IMR-90 (cell line): ENCODE measurements at regions not wholly inside any gene's neighbourhood (a gene's known extent, or its start where the extent isn't known, plus 50 kb on each side); places are given as distances from the start of the nearest gene placed in this dataset.

Experiments used
- ATAC-seq: fragments of 200-7000 bp; cut with Tn5 transposase; 2 replicates; pipeline ENCODE4 v1.9.1; 2020; ENCODE audit warnings: low read depth, mild to moderate bottlenecking, moderate library complexity
- BruUV-seq: library from RNA; stranded (reverse); fragments of 400-500 nt; replicated peaks from 2 replicates; lab custom pipeline; 2021; lab: Mats Ljungman, UMichigan
- CTCF ChIA-PET: fragments of 300-600 bp; formaldehyde crosslinking; extraction: SDS; loops from one replicate; lab custom pipeline; 2021; ENCODE audit warnings: antibody characterized with exemption; lab: Yijun Ruan, JAX
- POLR2A ChIA-PET: fragments of 300-600 bp; sonication (Branson Sonifier 250); formaldehyde crosslinking; loops from one replicate; lab custom pipeline; 2022; ENCODE audit warnings: antibody characterized with exemption; ENCODE audit not compliant: unreplicated experiment; lab: Charles Lee
- DNase-seq: peaks from one replicate; pipeline ENCODE4 v3.0.0; 2013
- H2AFZ ChIP-seq: replicated peaks from 2 replicates; pipeline ENCODE3; 2013; ENCODE audit warnings: low read length, mild to moderate bottlenecking; ENCODE audit not compliant: poor library complexity
- H2AK5ac ChIP-seq: 2 replicates; pipeline ENCODE4 v1.6.1; 2013; ENCODE audit warnings: low read depth, low read length, inconsistent platforms
- H2AK9ac ChIP-seq: replicated peaks from 2 replicates; pipeline ENCODE3; 2013; ENCODE audit warnings: mild to moderate bottlenecking, low read depth, low read length, moderate library complexity; ENCODE audit not compliant: poor library complexity
- H2BK120ac ChIP-seq: 2 replicates; pipeline ENCODE4 v1.6.1; 2013; ENCODE audit warnings: low read depth, low read length, inconsistent platforms
- H2BK15ac ChIP-seq: 3 replicates; pipeline ENCODE4 v1.6.1; 2013; ENCODE audit warnings: low read depth, low read length, inconsistent platforms
- H2BK20ac ChIP-seq: 2 replicates; pipeline ENCODE4 v1.6.1; 2013; ENCODE audit warnings: low read depth, mild to moderate bottlenecking, inconsistent platforms, low read length, moderate library complexity
- H2BK5ac ChIP-seq: 2 replicates; pipeline ENCODE4 v1.6.1; 2013; ENCODE audit warnings: mild to moderate bottlenecking, low read depth, low read length, inconsistent platforms; ENCODE audit not compliant: poor library complexity, severe bottlenecking
- H3K14ac ChIP-seq: replicated peaks from 2 replicates; pipeline ENCODE4 v1.6.1; 2013; ENCODE audit warnings: low read depth, low read length, inconsistent platforms
- H3K18ac ChIP-seq: 2 replicates; pipeline ENCODE4 v1.6.1; 2013; ENCODE audit warnings: low read depth, low read length, control low read depth
- H3K23ac ChIP-seq: 2 replicates; pipeline ENCODE4 v1.6.1; 2013; ENCODE audit warnings: low read depth, low read length, inconsistent platforms
- H3K27ac ChIP-seq: 2 replicates; pipeline ENCODE4 v1.5.1; 2013; ENCODE audit warnings: mild to moderate bottlenecking, control low read depth, low read length; ENCODE audit not compliant: insufficient read depth
- H3K27me3 ChIP-seq: 2 replicates; pipeline ENCODE4 v1.6.1; 2013; ENCODE audit warnings: low read length; ENCODE audit not compliant: control insufficient read depth, insufficient read depth
- H3K36me3 ChIP-seq: 2 replicates; pipeline ENCODE4 v1.6.1; 2013; ENCODE audit warnings: low read length, mixed read lengths; ENCODE audit not compliant: control insufficient read depth, insufficient read depth
- H3K4ac ChIP-seq: 2 replicates; pipeline ENCODE4 v1.6.1; 2013; ENCODE audit warnings: low read depth, low read length, inconsistent platforms
- H3K4me1 ChIP-seq: 2 replicates; pipeline ENCODE4 v1.6.1; 2013; ENCODE audit warnings: low read length, mixed read lengths; ENCODE audit not compliant: control insufficient read depth, insufficient read depth
- H3K4me2 ChIP-seq: 2 replicates; pipeline ENCODE4 v1.6.1; 2013; ENCODE audit warnings: low read depth, mild to moderate bottlenecking, control low read depth, low read length, moderate library complexity
- H3K4me3 ChIP-seq: 2 replicates; pipeline ENCODE4 v1.5.1; 2013; ENCODE audit warnings: low read depth, mild to moderate bottlenecking, control low read depth, low read length, moderate library complexity; ENCODE audit not compliant: insufficient read depth
- H3K56ac ChIP-seq: 2 replicates; pipeline ENCODE4 v1.6.1; 2013; ENCODE audit warnings: low read length, inconsistent platforms; ENCODE audit not compliant: insufficient read depth; ENCODE audit errors: extremely low read depth
- H3K79me1 ChIP-seq, 2 experiments: 2 replicates each; pipeline ENCODE4 v1.6.1; 2013; ENCODE audit warnings: low read length in 2 of 2, inconsistent platforms in 1 of 2, low read depth in 1 of 2
- H3K9ac ChIP-seq: 2 replicates; pipeline ENCODE4 v1.6.1; 2013; ENCODE audit warnings: low read depth, low read length, control low read depth
- H3K9me1 ChIP-seq: 2 replicates; pipeline ENCODE4 v1.6.1; 2013; ENCODE audit warnings: low read length, inconsistent platforms; ENCODE audit not compliant: insufficient read depth
- H3K9me3 ChIP-seq: 2 replicates; pipeline ENCODE4 v1.6.1; 2013; ENCODE audit warnings: low read length; ENCODE audit not compliant: control insufficient read depth, insufficient read depth
- H4K20me1 ChIP-seq: 2 replicates; pipeline ENCODE4 v1.6.1; 2013; ENCODE audit warnings: low read length, inconsistent platforms; ENCODE audit not compliant: insufficient read depth
- H4K5ac ChIP-seq: 2 replicates; pipeline ENCODE4 v1.6.1; 2013; ENCODE audit warnings: mild to moderate bottlenecking, low read depth, low read length, control low read depth
- H4K8ac ChIP-seq, 2 experiments: 2 replicates each; pipeline ENCODE4 v1.6.1; 2013; ENCODE audit warnings: low read depth in 2 of 2, low read length in 2 of 2, control low read depth in 1 of 2, inconsistent platforms in 1 of 2
- H4K91ac ChIP-seq: 2 replicates; pipeline ENCODE4 v1.6.1; 2013; ENCODE audit warnings: low read depth, low read length, inconsistent platforms; ENCODE audit not compliant: insufficient read depth
- BHLHE40 ChIP-seq: fragments of 150-350 bp; IDR thresholded peaks from 2 replicates; pipeline ENCODE4 v1.6.1; 2016; ENCODE audit warnings: mild to moderate bottlenecking, low read depth, low read length
- CEBPB ChIP-seq: IDR thresholded peaks from 2 replicates; pipeline ENCODE4 v1.6.1; 2012; ENCODE audit warnings: low read depth, low read length, improper control_type of control experiment
- CHD1 ChIP-seq: IDR thresholded peaks from 2 replicates; pipeline ENCODE4 v1.6.1; 2012; ENCODE audit warnings: low read depth, low read length, improper control_type of control experiment
- CTCF ChIP-seq: conservative IDR thresholded peaks from 2 replicates; pipeline ENCODE4 v1.5.1; 2012; ENCODE audit warnings: mild to moderate bottlenecking, low read depth, low read length, improper control_type of control experiment
- ELK1 ChIP-seq: fragments of 150-350 bp; IDR thresholded peaks from 2 replicates; pipeline ENCODE4 v1.6.1; 2016; ENCODE audit warnings: low read depth, mild to moderate bottlenecking, low read length, moderate library complexity, borderline replicate concordance
- FOS ChIP-seq: fragments of 150-350 bp; IDR thresholded peaks from 2 replicates; pipeline ENCODE4 v1.6.1; 2016; ENCODE audit warnings: low read depth, low read length
- MAFK ChIP-seq: IDR thresholded peaks from 2 replicates; pipeline ENCODE4 v1.6.1; 2012; ENCODE audit warnings: low read depth, low read length, improper control_type of control experiment
- MAZ ChIP-seq: IDR thresholded peaks from 2 replicates; pipeline ENCODE4 v1.6.1; 2012; ENCODE audit warnings: low read depth, mild to moderate bottlenecking, low read length, improper control_type of control experiment, moderate library complexity, borderline replicate concordance
- MXI1 ChIP-seq: IDR thresholded peaks from 2 replicates; pipeline ENCODE4 v1.6.1; 2012; ENCODE audit warnings: low read depth, mild to moderate bottlenecking, low read length, moderate library complexity, borderline replicate concordance
- NFE2L2 ChIP-seq: fragments of 150-350 bp; IDR thresholded peaks from 2 replicates; pipeline ENCODE4 v1.6.1; 2016; ENCODE audit warnings: low read depth, mild to moderate bottlenecking, low read length
- POLR2A ChIP-seq: IDR thresholded peaks from 2 replicates; pipeline ENCODE4 v1.6.1; 2012; ENCODE audit warnings: mild to moderate bottlenecking, low read depth, low read length
- RAD21 ChIP-seq: IDR thresholded peaks from 2 replicates; pipeline ENCODE4 v1.6.1; 2012; ENCODE audit warnings: low read length, improper control_type of control experiment
- RFX5 ChIP-seq: IDR thresholded peaks from 2 replicates; pipeline ENCODE4 v1.8.0; 2012; ENCODE audit warnings: low read depth, mild to moderate bottlenecking, low read length, moderate library complexity
- SMC3 ChIP-seq: fragments of 150-350 bp; IDR thresholded peaks from 2 replicates; pipeline ENCODE4 v1.6.1; 2016; ENCODE audit warnings: low read depth, mild to moderate bottlenecking, antibody characterized with exemption, low read length, moderate library complexity
- USF2 ChIP-seq: fragments of 150-350 bp; IDR thresholded peaks from 2 replicates; pipeline ENCODE4 v1.6.1; 2017; ENCODE audit warnings: mild to moderate bottlenecking, antibody characterized with exemption, low read length, low read depth
- WGBS, 2 experiments: methylation state at CpG; one replicate each; pipeline versions ENCODE4 v1.1.5 to v1.1.7; 2013; ENCODE audit warnings: missing lambda C conversion rate in 2 of 2; ENCODE audit not compliant: insufficient read length in 1 of 2; ENCODE audit errors: extremely low coverage in 2 of 2; 5-methylcytosine and 5-hydroxymethylcytosine counted together
- dilution Hi-C: fragments of 300-500 bp; cut with HindIII; formaldehyde crosslinking; loops from one replicate; pipeline ENCODE4 v1.14.3; 2018; ENCODE audit warnings: low sequenced_read_pairs; ENCODE audit not compliant: unreplicated experiment
- in situ Hi-C: fragments of 300-500 bp; cut with MboI; formaldehyde crosslinking; loops from 3 replicates; pipeline ENCODE4 v1.14.3; 2019; ENCODE audit warnings: low sequenced_read_pairs, inconsistent platforms, mixed read lengths
- intact Hi-C: fragments of 100-400 bp; cut with micrococcal nuclease; formaldehyde crosslinking; loops from 2 replicates; pipeline ENCODE4 v1.10.0; 2022

GRCh38 chr6:170053966-170054661 is 236.8 kb downstream of the DLL1 start:
- H3K4ac ChIP-seq = no peak overlapping the region
- ATAC-seq (no peak), DNase-seq (no peak)
- POLR2A ChIA-PET = no interaction called here
- no peak overlapping the region for H2AK9ac ChIP-seq
- H3K36me3 ChIP-seq = no peaks in the 10 kb centered on the region
- no peak overlapping the region for H2BK120ac ChIP-seq
- dilution Hi-C loops = no loop called here
- no peak overlapping the region for H4K5ac ChIP-seq
- intact Hi-C loops = no loop called here
- H2AK5ac ChIP-seq = no peak overlapping the region
- H3K56ac ChIP-seq = no peak overlapping the region
- no TSS peak for BruUV-seq
- H3K4me2 ChIP-seq = no peak overlapping the region
- no peaks in the 10 kb centered on the region; the same call in 1 of the 2 replicates for H3K4me1 ChIP-seq
- no peak overlapping the region for H3K4me3 ChIP-seq
- in situ Hi-C loops = no loop called here
- CTCF ChIA-PET = no interaction called here
- peaks cover 44% of the 10 kb centered on the region for H3K9me3 ChIP-seq
- no peak overlapping the region for H2BK5ac ChIP-seq
- no peaks in the 10 kb centered on the region for H3K79me1 ChIP-seq
- H3K14ac ChIP-seq = no peak overlapping the region
- H3K9me1 ChIP-seq = no peaks in the 10 kb centered on the region
- no peak overlapping the region for H4K91ac ChIP-seq
- no peak overlapping the region for H3K23ac ChIP-seq
- no peak overlapping the region for H3K18ac ChIP-seq
- H4K8ac ChIP-seq = no peak overlapping the region
- H3K9ac ChIP-seq = no peak overlapping the region
- H2BK15ac ChIP-seq = no peak overlapping the region
- no peak overlapping the region for H3K27ac ChIP-seq
- WGBS, 2 experiments = no CpG with 5 or more reads among the region's 18 CpGs
- H2AFZ ChIP-seq = no peak overlapping the region
- H2BK20ac ChIP-seq = no peak overlapping the region
- TF ChIP-seq CTCF = no peak
- TF ChIP-seq FOS = no peak
- no peak for TF ChIP-seq NFE2L2
- no peak for TF ChIP-seq MAZ
- TF ChIP-seq USF2 = no peak
- TF ChIP-seq RFX5 = no peak
- no peak for TF ChIP-seq ELK1
- TF ChIP-seq MAFK = no peak
- no peak for TF ChIP-seq CEBPB
- TF ChIP-seq CHD1 = no peak
- no peak for TF ChIP-seq MXI1
- TF ChIP-seq SMC3 = no peak
- TF ChIP-seq BHLHE40 = no peak
- TF ChIP-seq RAD21 = no peak
- no peak for TF ChIP-seq POLR2A
- H4K20me1 ChIP-seq = no peaks in the 10 kb centered on the region
- no peaks in the 10 kb centered on the region for H3K27me3 ChIP-seq
